H9 (cell line): ENCODE measurements at regions not wholly inside any gene's neighbourhood (a gene's known extent, or its start where the extent isn't known, plus 50 kb on each side); places are given as distances from the start of the nearest gene placed in this dataset.

Source experiments
- DNase-seq: peaks from one replicate; pipeline ENCODE4 v3.0.0-alpha.2; 2017
- H2AFZ ChIP-seq: one replicate; pipeline ENCODE4 v1.6.1; 2013; ENCODE audit warnings: mild to moderate bottlenecking, low read length, control low read depth, moderate library complexity
- H2AK5ac ChIP-seq: 2 replicates; pipeline ENCODE4 v1.6.1; 2013; ENCODE audit warnings: low read length, control low read depth, mixed read lengths; ENCODE audit not compliant: insufficient read length
- H2BK120ac ChIP-seq: one replicate; pipeline ENCODE4 v1.6.1; 2013; ENCODE audit warnings: low read depth, mild to moderate bottlenecking, low read length, control low read depth, inconsistent platforms; ENCODE audit not compliant: poor library complexity, severe bottlenecking
- H2BK12ac ChIP-seq: 2 replicates; pipeline ENCODE4 v1.6.1; 2013; ENCODE audit warnings: low read length, control low read depth, mixed read lengths, low read depth; ENCODE audit not compliant: insufficient read length
- H2BK15ac ChIP-seq: 2 replicates; pipeline ENCODE4 v1.6.1; 2013; ENCODE audit warnings: low read depth, low read length, control low read depth
- H2BK20ac ChIP-seq: one replicate; pipeline ENCODE4 v1.6.1; 2013; ENCODE audit warnings: low read depth, mild to moderate bottlenecking, low read length, control low read depth, inconsistent platforms; ENCODE audit not compliant: poor library complexity, severe bottlenecking
- H2BK5ac ChIP-seq: 2 replicates; pipeline ENCODE4 v1.6.1; 2013; ENCODE audit warnings: low read length, control low read depth, mixed read lengths; ENCODE audit not compliant: insufficient read length
- H3K14ac ChIP-seq: 2 replicates; pipeline ENCODE4 v1.6.1; 2013; ENCODE audit warnings: low read length, control low read depth; ENCODE audit not compliant: insufficient read depth
- H3K18ac ChIP-seq: 2 replicates; pipeline ENCODE4 v1.6.1; 2013; ENCODE audit warnings: low read depth, mild to moderate bottlenecking, mixed read lengths, low read length, control low read depth; ENCODE audit not compliant: insufficient read length
- H3K23ac ChIP-seq: 2 replicates; pipeline ENCODE4 v1.6.1; 2013; ENCODE audit warnings: low read length, control low read depth, mixed read lengths, low read depth; ENCODE audit not compliant: insufficient read length
- H3K23me2 ChIP-seq: 2 replicates; pipeline ENCODE4 v1.6.1; 2013; ENCODE audit warnings: low read depth, mild to moderate bottlenecking, mixed read lengths, low read length, control low read depth; ENCODE audit not compliant: insufficient read length, poor library complexity, severe bottlenecking
- H3K27ac ChIP-seq: 2 replicates; pipeline ENCODE4 v1.5.1; 2013; ENCODE audit warnings: low read length, control low read depth, mixed read lengths, low read depth; ENCODE audit not compliant: insufficient read length
- H3K27me3 ChIP-seq: 2 replicates; pipeline ENCODE4 v1.6.1; 2013; ENCODE audit warnings: low read length, control low read depth, inconsistent platforms; ENCODE audit not compliant: insufficient read depth
- H3K4ac ChIP-seq: 2 replicates; pipeline ENCODE4 v1.6.1; 2013; ENCODE audit warnings: low read depth, mild to moderate bottlenecking, control low read depth, inconsistent platforms, low read length, moderate library complexity
- H3K4me1 ChIP-seq: 2 replicates; pipeline ENCODE4 v1.6.1; 2013; ENCODE audit warnings: low read length, control low read depth, inconsistent platforms; ENCODE audit not compliant: insufficient read depth
- H3K4me2 ChIP-seq: 2 replicates; pipeline ENCODE4 v1.6.1; 2013; ENCODE audit warnings: low read length, control low read depth, mixed read lengths; ENCODE audit not compliant: insufficient read length, insufficient read depth
- H3K56ac ChIP-seq: 2 replicates; pipeline ENCODE4 v1.6.1; 2013; ENCODE audit warnings: low read depth, mild to moderate bottlenecking, mixed read lengths, low read length, control low read depth; ENCODE audit not compliant: insufficient read length
- H3K79me1 ChIP-seq: 2 replicates; pipeline ENCODE4 v1.6.1; 2013; ENCODE audit warnings: low read depth, mild to moderate bottlenecking, moderate library complexity, low read length, control low read depth, inconsistent platforms; ENCODE audit not compliant: insufficient read depth, poor library complexity, severe bottlenecking
- H3K79me2 ChIP-seq: 2 replicates; pipeline ENCODE4 v1.6.1; 2013; ENCODE audit warnings: low read length, control low read depth, inconsistent platforms; ENCODE audit not compliant: insufficient read depth
- H3K9ac ChIP-seq: 2 replicates; pipeline ENCODE4 v1.6.1; 2013; ENCODE audit warnings: low read length, control low read depth, mixed read lengths; ENCODE audit not compliant: insufficient read length; ENCODE audit errors: extremely low read depth
- H3K9me3 ChIP-seq: one replicate; pipeline ENCODE4 v1.6.1; 2013; ENCODE audit warnings: low read depth, low read length, inconsistent platforms; ENCODE audit not compliant: control insufficient read depth
- H3T11ph ChIP-seq: one replicate; pipeline ENCODE4 v1.6.1; 2013; ENCODE audit warnings: mild to moderate bottlenecking, low read length, control low read depth, inconsistent platforms
- H4K20me1 ChIP-seq: one replicate; pipeline ENCODE4 v1.6.1; 2013; ENCODE audit not compliant: control insufficient read depth, insufficient read length, insufficient read depth
- H4K5ac ChIP-seq: 2 replicates; pipeline ENCODE4 v1.6.1; 2013; ENCODE audit warnings: low read depth, mild to moderate bottlenecking, mixed read lengths, low read length, control low read depth; ENCODE audit not compliant: insufficient read length
- H4K8ac ChIP-seq: replicated peaks from 2 replicates; pipeline ENCODE4 v1.6.1; 2013; ENCODE audit warnings: low read length, control low read depth, mixed read lengths, low read depth; ENCODE audit not compliant: insufficient read length
- H4K91ac ChIP-seq: 2 replicates; pipeline ENCODE4 v1.6.1; 2013; ENCODE audit warnings: low read depth, mild to moderate bottlenecking, moderate library complexity, mixed read lengths, low read length, control low read depth; ENCODE audit not compliant: insufficient read length
- H3K27ac Mint-ChIP-seq, 3 experiments: 2 replicates in 2 of 3; 3 replicates in 1 of 3; pipeline ENCODE4 v1.8.0; 2020 to 2021; ENCODE audit warnings: mixed read lengths in 3 of 3, mild to moderate bottlenecking in 1 of 3, moderate library complexity in 1 of 3
- H3K27me3 Mint-ChIP-seq: 2 replicates; pipeline ENCODE4 v1.8.0; 2021; ENCODE audit warnings: low read depth, mild to moderate bottlenecking, moderate library complexity, mixed read lengths
- H3K36me3 Mint-ChIP-seq, 3 experiments: 2 replicates in 2 of 3; 3 replicates in 1 of 3; pipeline ENCODE4 v1.8.0; 2020 to 2021; ENCODE audit warnings: low read depth in 3 of 3, mixed read lengths in 3 of 3; ENCODE audit not compliant: insufficient read depth in 1 of 3
- H3K4me1 Mint-ChIP-seq, 2 experiments: 2 replicates each; pipeline ENCODE4 v1.8.0; 2020; ENCODE audit warnings: mixed read lengths in 2 of 2
- H3K4me3 Mint-ChIP-seq, 2 experiments: 2 replicates in 1 of 2; 3 replicates in 1 of 2; pipeline ENCODE4 v1.8.0; 2020 to 2021; ENCODE audit warnings: mild to moderate bottlenecking in 2 of 2, mixed read lengths in 2 of 2, moderate library complexity in 1 of 2
- H3K9me3 Mint-ChIP-seq, 2 experiments: 2 replicates in 1 of 2; 3 replicates in 1 of 2; pipeline ENCODE4 v1.8.0; 2020; ENCODE audit warnings: mild to moderate bottlenecking in 2 of 2, mixed read lengths in 2 of 2, moderate library complexity in 1 of 2
- CTCF ChIP-seq: fragments of 200-600 bp; sonication (generic); conservative IDR thresholded peaks from 3 replicates; pipeline ENCODE4 v1.8.0; 2021; ENCODE audit warnings: antibody characterized with exemption, mild to moderate bottlenecking
- WGBS: extraction: QIAGEN DNeasy Blood & Tissue Kit; methylation state at CpG from one replicate; pipeline ENCODE4 v1.1.7; 2013; ENCODE audit warnings: missing lambda C conversion rate, low lambda C conversion rate, mixed read lengths; ENCODE audit not compliant: insufficient read length; ENCODE audit errors: extremely low coverage; 5-methylcytosine and 5-hydroxymethylcytosine counted together

GRCh38 chr14:101029668-101030290 is 126.3 kb upstream of the RTL1 start:
- no peak overlapping the region for H3K4me2 ChIP-seq
- Mint-ChIP-seq H3K9me3 (peaks cover 3 to 7% of the 10 kb centered on the region in 2 experiments; a peak in 4 of 5 replicates), H3K36me3 (peaks cover 0 to 2% (median 0%) of the 10 kb centered on the region in 3 experiments; a peak in 2 of 7 replicates), H3K27ac (no peak overlapping the region), H3K27me3 (peaks cover 5% of the 10 kb centered on the region), H3K4me3 (no peak overlapping the region), H3K4me1 (no peaks in the 10 kb centered on the region)
- no peaks in the 10 kb centered on the region for H3K27me3 ChIP-seq
- H2BK5ac ChIP-seq, result no peak overlapping the region
- no peak overlapping the region for H3K56ac ChIP-seq
- no peak overlapping the region for H3K14ac ChIP-seq
- no peaks in the 10 kb centered on the region for H3K23me2 ChIP-seq
- H3K18ac ChIP-seq, result no peak overlapping the region
- H3K79me1 ChIP-seq, result no peaks in the 10 kb centered on the region
- no peak overlapping the region for H4K91ac ChIP-seq
- H4K5ac ChIP-seq, result no peak overlapping the region
- no peak overlapping the region for H3K4ac ChIP-seq
- no CpG with 5 or more reads among the region's 25 CpGs for WGBS
- H3K79me2 ChIP-seq, result no peaks in the 10 kb centered on the region
- no peaks in the 10 kb centered on the region for H3K4me1 ChIP-seq
- no peaks in the 10 kb centered on the region for H3K9me3 ChIP-seq
- no peak overlapping the region for H2AFZ ChIP-seq
- no peak overlapping the region for H2BK12ac ChIP-seq
- no peak overlapping the region for H3K9ac ChIP-seq
- no peak overlapping the region for H3T11ph ChIP-seq
- no peak overlapping the region for H2AK5ac ChIP-seq
- no peak for DNase-seq
- no peak overlapping the region for H2BK15ac ChIP-seq
- H4K8ac ChIP-seq, result no peak overlapping the region
- TF ChIP-seq CTCF, result no peak
- no peak overlapping the region for H2BK20ac ChIP-seq
- no peaks in the 10 kb centered on the region for H4K20me1 ChIP-seq
- H2BK120ac ChIP-seq, result no peak overlapping the region
- H3K27ac ChIP-seq, result no peak overlapping the region
- no peak overlapping the region for H3K23ac ChIP-seq
